IPS DF 19.7 (cell line): ENCODE measurements at regions not wholly inside any gene's neighbourhood (a gene's known extent, or its start where the extent isn't known, plus 50 kb on each side); places are given as distances from the start of the nearest gene placed in this dataset.
"Not testable (repeated sequence)": the region's sequence is repeated elsewhere in the genome, so short reads cannot be mapped to it uniquely, and the experiment has no call there.

Source experiments
- DNase-seq: peaks from one replicate; pipeline ENCODE4 v3.0.0-alpha.2; 2013; ENCODE audit warnings: low read depth, low spot score

DNA sequence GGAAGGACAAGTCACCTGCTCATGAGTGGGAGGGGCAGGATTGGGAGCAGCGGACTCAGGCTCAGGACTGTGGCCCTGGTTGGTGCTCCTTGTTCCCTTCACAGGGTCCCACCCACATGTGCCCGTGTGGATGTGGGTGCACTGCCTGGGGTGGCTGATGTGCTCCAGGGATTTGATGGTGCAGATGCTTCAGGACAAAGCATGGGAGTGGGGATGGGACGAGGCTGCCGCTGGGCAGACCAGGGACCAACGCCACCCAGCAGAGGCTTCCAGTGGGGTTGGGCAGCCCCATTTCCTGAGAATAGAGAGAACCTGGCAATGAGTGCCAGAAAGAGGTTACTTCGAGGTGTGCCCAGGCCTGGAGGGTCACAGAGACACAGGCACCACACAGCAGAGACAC is 65.5 kb upstream of the IGLL5 start:
- no peak for DNase-seq

DNA sequence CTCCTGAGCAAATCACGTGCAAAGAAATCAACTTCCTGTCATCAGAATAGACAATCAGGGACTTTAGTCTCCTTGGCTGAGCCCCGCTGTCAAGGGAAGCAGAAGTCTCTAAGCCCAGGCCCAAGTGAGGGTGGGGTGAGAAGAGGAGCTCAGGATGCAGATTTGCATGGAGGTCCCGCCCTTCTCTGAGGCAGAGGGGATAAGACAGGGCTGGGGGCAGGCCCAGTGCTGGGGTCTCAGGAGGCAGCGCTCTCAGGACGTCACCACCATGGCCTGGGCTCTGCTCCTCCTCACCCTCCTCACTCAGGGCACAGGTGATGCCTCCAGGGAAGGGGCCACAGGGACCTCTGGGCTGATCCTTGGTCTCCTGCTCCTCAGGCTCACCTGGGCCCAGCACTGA is 65.1 kb upstream of the IGLL5 start:
- DNase-seq = not testable (repeated sequence)

DNA sequence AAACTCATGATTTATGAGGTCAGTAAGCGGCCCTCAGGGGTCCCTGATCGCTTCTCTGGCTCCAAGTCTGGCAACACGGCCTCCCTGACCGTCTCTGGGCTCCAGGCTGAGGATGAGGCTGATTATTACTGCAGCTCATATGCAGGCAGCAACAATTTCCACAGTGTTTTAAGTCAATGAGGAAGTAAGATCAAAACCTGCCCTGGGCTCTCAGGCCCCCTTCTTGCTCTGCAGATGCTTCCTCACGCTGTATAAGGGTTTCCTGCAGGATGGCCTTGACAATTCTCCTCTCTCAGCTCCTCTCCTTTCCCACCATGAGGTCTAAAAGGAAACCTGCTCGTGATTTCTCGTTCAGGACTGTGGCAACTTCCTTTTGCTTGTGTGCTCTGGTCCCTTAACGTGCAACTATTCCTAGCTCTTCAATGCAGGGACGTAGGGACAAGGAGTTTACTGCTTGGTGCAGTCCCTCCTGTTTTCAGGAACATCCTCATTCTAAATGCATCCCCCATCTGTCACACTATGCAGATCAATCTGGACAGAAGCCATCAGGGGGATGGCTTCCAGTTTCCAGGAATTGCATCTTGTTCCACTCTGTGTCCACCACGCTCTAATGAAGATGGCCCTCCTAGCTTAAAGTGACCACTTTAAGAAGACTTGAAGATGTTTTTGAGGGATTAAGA is 64.3 kb upstream of the IGLL5 start:
- DNase-seq = no peak

DNA sequence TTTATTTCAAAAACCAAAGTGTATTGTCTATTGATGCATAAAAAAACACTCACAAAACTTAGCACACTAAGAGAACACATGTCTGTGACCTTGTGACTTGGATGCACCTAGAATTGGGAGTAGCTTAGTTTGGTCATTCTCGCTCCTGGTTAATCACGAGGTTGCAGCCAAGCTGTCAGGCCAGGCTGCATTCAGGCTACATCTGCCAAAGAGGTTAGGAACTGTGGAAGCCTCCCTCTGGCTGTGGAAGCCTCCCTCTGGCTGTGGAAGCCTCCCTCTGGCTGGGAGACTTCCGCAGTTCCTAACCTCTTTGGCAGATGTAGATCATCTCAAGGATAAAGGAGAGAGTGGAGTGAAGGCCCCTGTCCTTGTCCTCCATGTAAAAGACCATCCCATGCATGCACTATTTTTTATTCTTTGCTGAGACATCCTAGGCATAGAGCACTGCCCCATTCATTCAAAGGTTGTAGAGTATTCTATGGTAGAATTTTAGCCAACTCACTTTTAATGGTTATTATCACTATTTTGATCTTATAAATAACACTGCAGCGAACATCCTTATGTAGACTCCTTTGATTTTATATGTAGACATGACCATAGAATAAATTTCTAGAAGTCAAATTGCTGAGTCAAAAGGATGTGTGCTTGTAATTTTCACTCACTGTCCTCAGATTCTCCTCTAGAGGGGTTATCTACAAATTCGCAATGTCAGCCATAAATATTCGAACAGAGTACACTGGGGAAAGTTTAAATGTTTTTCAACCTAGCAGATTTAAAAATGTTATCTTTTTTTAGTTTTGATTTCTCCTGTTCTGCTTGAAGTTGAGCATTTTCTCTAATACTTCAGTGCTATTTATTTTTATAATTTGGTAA is 63.0 kb upstream of the IGLL5 start:
- DNase-seq = no peak

DNA sequence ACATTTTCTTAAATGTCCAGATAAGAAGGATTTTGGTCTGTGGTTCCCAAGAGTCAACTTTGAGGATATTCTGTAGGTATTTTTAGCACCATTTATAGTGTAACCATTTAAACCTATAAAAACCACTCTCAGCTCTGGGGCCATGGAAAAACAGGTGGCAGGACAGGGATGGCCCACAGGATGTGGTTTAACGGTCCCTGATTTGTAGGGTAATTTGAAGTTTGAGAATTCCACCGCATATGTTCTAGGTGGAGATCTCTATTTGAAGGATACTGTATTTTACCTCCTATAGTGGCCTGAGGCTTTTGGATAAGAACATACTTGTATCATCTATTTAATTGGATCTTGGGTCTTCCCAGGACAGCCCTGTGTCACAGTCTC is 62.4 kb upstream of the IGLL5 start:
- no peak for DNase-seq

DNA sequence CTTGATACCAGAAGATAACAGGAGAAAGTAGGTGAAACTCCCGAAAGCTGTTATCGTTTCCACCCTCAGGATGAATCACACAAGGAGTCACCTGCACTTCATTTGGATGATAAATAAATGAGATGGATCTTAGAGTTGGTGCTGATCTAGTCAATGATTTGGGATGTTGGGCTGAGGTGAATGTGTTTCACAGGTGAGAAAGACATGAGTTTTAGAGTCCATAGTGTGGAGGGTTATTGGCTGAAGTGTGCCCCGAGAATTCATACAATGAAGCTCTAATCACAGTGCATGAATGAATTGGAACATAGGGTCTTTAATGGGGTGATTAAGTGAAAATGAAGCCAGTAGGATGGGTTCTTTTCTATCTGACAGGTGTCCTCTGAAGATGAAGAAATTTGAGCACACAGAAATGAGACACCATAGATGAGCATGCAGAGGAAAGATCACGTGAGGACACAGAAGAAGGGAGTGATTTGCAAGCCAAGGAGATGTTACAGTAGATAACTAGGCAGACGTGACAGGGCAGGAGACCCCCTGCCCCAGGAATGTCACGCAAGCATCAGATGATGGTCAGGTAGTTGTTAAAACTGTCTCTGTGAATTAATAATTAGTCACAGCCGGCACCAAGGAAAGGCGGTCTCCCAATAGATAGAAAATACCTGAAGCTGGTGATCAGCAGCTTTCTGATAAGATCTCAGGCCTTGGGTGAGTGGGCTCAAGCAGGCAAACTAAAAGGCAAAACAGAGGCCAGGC is 60.3 kb upstream of the IGLL5 start:
- DNase-seq = no peak

DNA sequence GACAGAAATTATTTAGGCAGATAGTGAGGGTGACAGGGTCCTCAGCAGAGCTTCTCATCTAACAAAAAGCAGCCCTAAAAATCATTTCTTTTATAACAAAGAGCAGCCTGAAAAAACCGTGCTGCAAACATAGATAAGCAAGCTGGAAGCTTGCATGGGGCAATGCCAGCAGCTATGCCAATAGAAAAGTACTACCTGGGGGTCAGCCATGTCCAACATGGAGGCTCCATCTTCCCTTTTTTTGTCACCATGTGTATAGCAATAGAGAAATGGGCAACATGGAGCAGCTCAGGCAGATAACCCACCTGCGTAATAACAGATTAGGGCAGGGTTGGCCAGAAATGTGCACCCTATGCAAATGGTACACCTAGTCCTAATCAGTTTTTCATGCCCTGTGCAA is 57.4 kb upstream of the IGLL5 start:
- DNase-seq = no peak

DNA sequence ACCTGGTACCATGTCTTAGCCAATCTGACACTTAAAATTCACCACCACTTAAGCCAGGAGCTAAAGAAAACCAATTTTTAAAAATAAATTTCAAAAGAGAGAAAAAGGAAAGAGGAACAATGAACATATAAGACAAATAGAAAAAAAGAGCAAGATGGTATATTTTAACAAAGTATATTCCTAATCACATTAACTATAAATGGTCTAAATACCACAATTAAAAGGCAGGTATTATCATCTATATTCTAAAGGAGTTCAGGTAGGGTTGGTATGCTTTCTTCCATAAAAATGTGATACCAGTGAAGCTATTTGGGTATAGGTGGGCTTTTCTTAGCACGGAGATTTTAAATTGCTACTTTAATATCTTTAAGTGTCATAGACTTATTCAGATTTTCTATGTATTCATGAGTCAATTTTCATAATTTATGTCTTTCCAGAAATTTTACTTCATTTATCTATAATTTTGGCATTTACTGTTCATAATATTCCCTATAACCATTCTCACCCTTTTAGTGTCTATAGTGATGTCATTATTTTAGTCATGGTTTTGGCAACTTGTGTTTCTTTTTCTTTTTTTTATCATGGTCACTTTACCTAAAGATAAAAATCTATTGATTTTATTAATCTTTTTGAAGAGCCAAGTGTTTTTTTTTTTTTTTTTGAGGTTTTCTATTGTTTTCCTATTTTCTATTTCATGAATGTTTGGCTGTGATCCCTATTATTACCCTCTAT is 56.5 kb upstream of the IGLL5 start:
- no peak for DNase-seq

DNA sequence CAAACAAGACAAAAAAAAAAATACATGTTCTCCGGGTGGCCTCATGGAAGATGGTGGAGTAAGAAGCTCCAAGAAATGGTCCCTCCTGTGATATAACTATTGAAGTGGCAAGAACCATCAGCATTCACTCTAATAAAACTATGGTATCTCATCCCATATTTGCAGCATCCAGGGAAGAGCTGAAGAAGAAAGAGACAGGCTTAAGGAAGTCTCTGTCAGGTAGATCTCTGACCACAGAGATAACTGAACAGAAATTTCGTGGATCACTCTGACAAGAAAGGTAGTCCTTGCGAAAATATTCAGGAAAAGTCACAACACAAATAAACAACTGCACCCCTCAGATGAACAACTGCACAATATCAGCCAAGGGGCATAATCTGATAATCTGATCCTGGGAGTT is 54.6 kb upstream of the IGLL5 start:
- no peak for DNase-seq

DNA sequence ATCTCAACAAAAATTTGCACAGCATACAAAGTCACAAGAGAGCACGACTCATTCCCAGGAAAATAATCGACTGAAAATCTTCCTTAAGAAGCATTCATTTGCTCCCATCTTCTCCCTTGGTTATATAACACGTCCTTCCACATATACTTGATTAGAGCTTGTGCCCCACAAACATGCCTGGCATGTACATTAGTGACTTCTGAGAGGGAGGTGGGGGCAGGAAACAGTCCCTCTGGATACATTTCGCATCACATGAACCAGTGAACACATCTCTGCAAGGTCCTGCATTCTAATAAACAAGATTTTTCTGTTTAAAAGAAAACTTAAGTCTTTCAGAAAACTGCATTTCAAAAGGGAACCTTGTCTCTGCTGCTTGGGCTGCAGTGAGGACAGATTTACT is 54.1 kb upstream of the IGLL5 start:
- no peak for DNase-seq

DNA sequence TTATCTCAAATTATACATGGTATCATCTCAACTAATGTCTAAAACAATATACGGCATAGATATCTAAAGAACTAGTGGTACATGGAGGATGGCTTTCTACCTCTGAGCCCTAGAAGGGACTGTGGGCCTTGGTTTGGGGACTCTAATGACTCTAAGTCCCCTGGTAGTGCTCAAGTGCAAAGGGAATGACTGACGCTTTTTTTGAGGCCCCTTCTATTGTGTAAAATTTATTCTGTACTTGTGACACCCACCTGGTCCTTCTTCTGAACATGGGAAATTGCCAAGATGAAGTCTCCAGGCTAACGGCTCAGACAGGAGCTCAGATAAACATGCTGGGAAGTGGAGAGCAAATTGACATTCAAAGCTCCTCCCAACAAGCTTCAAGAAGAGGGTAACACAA is 53.4 kb upstream of the IGLL5 start:
- no peak for DNase-seq

DNA sequence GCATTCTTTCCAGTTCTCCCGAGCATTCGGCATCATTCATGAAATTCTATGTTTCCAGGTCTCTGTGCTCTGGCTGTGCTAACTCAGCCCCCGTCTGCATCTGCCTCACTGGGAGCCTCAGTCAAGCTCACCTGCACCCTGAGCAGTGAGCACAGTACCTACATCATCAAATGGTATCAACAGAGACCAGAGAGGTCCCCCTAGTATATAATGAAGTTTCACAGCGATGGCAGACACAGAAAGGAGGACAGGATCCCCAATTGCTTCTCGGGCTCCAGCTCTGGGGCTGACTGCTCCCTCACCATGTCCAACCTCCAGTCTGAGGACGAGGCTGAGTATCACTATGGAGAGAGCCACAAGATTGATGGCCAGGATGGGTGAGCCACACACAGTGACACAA is 52.8 kb upstream of the IGLL5 start:
- DNase-seq = no peak

DNA sequence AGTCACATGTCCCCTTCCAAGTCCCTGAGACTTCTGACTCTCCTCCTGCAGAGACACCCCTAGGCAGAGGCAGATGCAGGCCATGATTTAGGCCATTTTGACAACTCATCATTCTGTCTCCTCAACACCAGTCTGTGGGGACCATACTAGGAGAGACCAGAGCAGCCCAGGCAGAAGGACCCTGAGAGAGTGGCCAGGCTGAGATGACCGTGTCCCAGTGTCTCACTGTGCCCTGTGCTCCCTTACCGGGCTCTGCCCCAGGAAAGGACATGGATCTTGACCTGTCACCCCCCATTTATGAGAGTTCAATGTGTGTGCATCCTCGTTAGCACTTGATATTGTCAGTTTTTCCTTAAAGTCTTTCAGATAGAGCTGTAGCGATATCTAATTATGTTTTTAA is 52.4 kb upstream of the IGLL5 start:
- DNase-seq = no peak

DNA sequence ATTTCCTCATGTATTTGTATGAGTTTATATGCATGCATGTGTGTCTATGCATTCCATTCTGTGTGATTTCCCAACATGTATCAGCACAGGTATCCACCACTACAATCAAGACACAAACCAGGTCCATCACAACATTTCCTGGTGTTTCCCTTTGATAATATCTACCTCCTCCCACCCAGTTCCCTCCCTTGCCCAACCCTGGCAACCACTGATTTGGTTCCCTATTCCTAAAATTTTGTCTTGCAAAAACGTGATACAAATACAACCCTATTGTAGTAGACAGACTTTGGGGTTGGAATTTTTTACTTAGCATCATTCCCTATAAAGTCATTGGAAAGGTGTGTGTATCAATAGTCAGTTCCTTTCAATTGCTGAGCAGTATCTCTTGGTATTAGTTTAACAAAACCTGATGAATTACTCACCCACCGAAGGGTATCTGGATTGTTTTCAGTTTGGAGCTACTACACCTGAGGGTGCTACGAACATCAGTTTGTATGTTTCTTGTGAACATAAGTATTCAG is 51.8 kb upstream of the IGLL5 start:
- no peak for DNase-seq

DNA sequence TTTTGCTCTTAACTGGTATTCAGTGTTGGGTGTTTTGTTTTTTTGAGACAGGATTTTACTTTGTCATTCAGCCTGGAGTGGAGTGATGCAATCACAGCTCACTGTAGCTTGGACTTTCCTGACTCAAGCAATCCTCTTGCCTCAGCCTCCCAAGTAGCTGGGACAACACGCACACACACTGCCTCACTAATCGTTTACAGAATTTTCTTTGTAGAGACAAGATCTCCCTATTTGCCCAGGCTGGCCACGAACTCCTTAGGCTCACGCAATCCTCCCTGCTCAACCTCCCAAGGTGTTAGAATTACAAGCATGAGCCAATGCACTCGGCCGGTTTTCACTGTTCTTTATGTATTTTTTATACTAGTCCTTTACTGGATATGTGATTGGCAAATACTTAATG is 51.0 kb upstream of the IGLL5 start:
- no peak for DNase-seq
